Stimulated activated memory B cell treated with anti-CD40 and anti-IgM and Interleukin-4, amounts not matched to agents 10 μg/mL and 1 μg/mL and 100 μg/mL, for 72 hours (primary cell): ENCODE measurements at regions not wholly inside any gene's neighbourhood (a gene's known extent, or its start where the extent isn't known, plus 50 kb on each side); places are given as distances from the start of the nearest gene placed in this dataset.

Experiments
- ATAC-seq: fragments of 150-1000 bp; cut with Tn5 transposase; 2 replicates; pipeline ENCODE4 v1.10.0; 2021
- H3K27ac Mint-ChIP-seq: one replicate; pipeline ENCODE4 v1.8.0; 2022; ENCODE audit warnings: mild to moderate bottlenecking, mixed read lengths
- H3K27me3 Mint-ChIP-seq: one replicate; pipeline ENCODE4 v1.8.0; 2022; ENCODE audit warnings: mixed read lengths
- H3K36me3 Mint-ChIP-seq: one replicate; pipeline ENCODE4 v1.8.0; 2022; ENCODE audit warnings: mixed read lengths
- H3K4me1 Mint-ChIP-seq: one replicate; pipeline ENCODE4 v1.8.0; 2022; ENCODE audit warnings: mixed read lengths
- H3K4me3 Mint-ChIP-seq: one replicate; pipeline ENCODE4 v1.8.0; 2022; ENCODE audit warnings: mild to moderate bottlenecking, moderate library complexity, mixed read lengths
- H3K9me3 Mint-ChIP-seq: one replicate; pipeline ENCODE4 v1.8.0; 2022; ENCODE audit warnings: mixed read lengths

GRCh38 chr7:1311406-1312135, 78.9 kb downstream of the UNCX start:
- H3K9me3 Mint-ChIP-seq, result peaks cover 4% of the 10 kb centered on the region
- no peak overlapping the region for H3K27ac Mint-ChIP-seq
- no peak overlapping the region for H3K4me3 Mint-ChIP-seq
- no peaks in the 10 kb centered on the region for H3K36me3 Mint-ChIP-seq
- peaks cover 15% of the 10 kb centered on the region for H3K27me3 Mint-ChIP-seq
- ATAC-seq, result no peak
- H3K4me1 Mint-ChIP-seq, result no peaks in the 10 kb centered on the region

- Mint-ChIP-seq H3K27me3 (peaks cover 11% of the 10 kb centered on the region), H3K4me3 (no peak overlapping the region), H3K4me1 (no peaks in the 10 kb centered on the region), H3K27ac (no peak overlapping the region), H3K9me3 (peaks cover 2% of the 10 kb centered on the region), H3K36me3 (no peaks in the 10 kb centered on the region)
- peak; percentile 29 for ATAC-seq
These were observed 79.7 kb downstream of the UNCX start for GRCh38 chr7:1312136-1313070.

- Mint-ChIP-seq H3K9me3 (no peaks in the 10 kb centered on the region), H3K36me3 (no peaks in the 10 kb centered on the region), H3K4me1 (no peaks in the 10 kb centered on the region), H3K4me3 (no peak overlapping the region), H3K27me3 (peaks cover 11% of the 10 kb centered on the region), H3K27ac (no peak overlapping the region)
- no peak for ATAC-seq
These were observed 80.9 kb downstream of the UNCX start for GRCh38 chr7:1313613-1314012.

- Mint-ChIP-seq H3K36me3 (no peaks in the 10 kb centered on the region), H3K4me1 (no peaks in the 10 kb centered on the region), H3K27me3 (peaks cover 11% of the 10 kb centered on the region), H3K27ac (no peak overlapping the region), H3K9me3 (peaks cover 3% of the 10 kb centered on the region), H3K4me3 (no peak overlapping the region)
- ATAC-seq, result no peak
These were observed 81.6 kb downstream of the UNCX start for GRCh38 chr7:1314021-1314907.

GRCh38 chr7:1314908-1315450, 82.3 kb downstream of the UNCX start:
- no peak overlapping the region for H3K4me3 Mint-ChIP-seq
- H3K27me3 Mint-ChIP-seq, result peaks cover 11% of the 10 kb centered on the region
- ATAC-seq, result no peak
- no peaks in the 10 kb centered on the region for H3K4me1 Mint-ChIP-seq
- H3K27ac Mint-ChIP-seq, result no peak overlapping the region
- H3K9me3 Mint-ChIP-seq, result peaks cover 3% of the 10 kb centered on the region
- no peaks in the 10 kb centered on the region for H3K36me3 Mint-ChIP-seq

- Mint-ChIP-seq H3K36me3 (no peaks in the 10 kb centered on the region), H3K9me3 (peaks cover 3% of the 10 kb centered on the region), H3K4me3 (no peak overlapping the region), H3K27ac (no peak overlapping the region), H3K4me1 (no peaks in the 10 kb centered on the region), H3K27me3 (peaks cover 11% of the 10 kb centered on the region)
- ATAC-seq, result no peak
These were observed 83.4 kb downstream of the UNCX start for GRCh38 chr7:1316086-1316485.

GRCh38 chr7:1317646-1318045, 85.0 kb downstream of the UNCX start:
- H3K27me3 Mint-ChIP-seq, result peaks cover 11% of the 10 kb centered on the region
- peaks cover 3% of the 10 kb centered on the region for H3K9me3 Mint-ChIP-seq
- no peak for ATAC-seq
- H3K36me3 Mint-ChIP-seq, result no peaks in the 10 kb centered on the region
- H3K4me1 Mint-ChIP-seq, result no peaks in the 10 kb centered on the region
- no peak overlapping the region for H3K4me3 Mint-ChIP-seq
- no peak overlapping the region for H3K27ac Mint-ChIP-seq

GRCh38 chr7:1318051-1318450, 85.4 kb downstream of the UNCX start:
- Mint-ChIP-seq H3K4me3 (no peak overlapping the region), H3K9me3 (peaks cover 3% of the 10 kb centered on the region), H3K27me3 (peaks cover 14% of the 10 kb centered on the region), H3K27ac (no peak overlapping the region), H3K4me1 (no peaks in the 10 kb centered on the region), H3K36me3 (no peaks in the 10 kb centered on the region)
- no peak for ATAC-seq

GRCh38 chr7:1318661-1319060, 86.0 kb downstream of the UNCX start:
- Mint-ChIP-seq H3K36me3 (no peaks in the 10 kb centered on the region), H3K27ac (no peak overlapping the region), H3K9me3 (peaks cover 3% of the 10 kb centered on the region), H3K27me3 (peaks cover 20% of the 10 kb centered on the region), H3K4me3 (no peak overlapping the region), H3K4me1 (no peaks in the 10 kb centered on the region)
- ATAC-seq, result no peak

GRCh38 chr7:1320616-1321240, 88.1 kb downstream of the UNCX start:
- H3K9me3 Mint-ChIP-seq, result peaks cover 3% of the 10 kb centered on the region
- peaks cover 35% of the 10 kb centered on the region for H3K27me3 Mint-ChIP-seq
- no peak for ATAC-seq
- H3K4me1 Mint-ChIP-seq, result no peaks in the 10 kb centered on the region
- no peak overlapping the region for H3K4me3 Mint-ChIP-seq
- H3K36me3 Mint-ChIP-seq, result no peaks in the 10 kb centered on the region
- no peak overlapping the region for H3K27ac Mint-ChIP-seq

- no peaks in the 10 kb centered on the region for H3K4me1 Mint-ChIP-seq
These were observed 89.0 kb downstream of the UNCX start for GRCh38 chr7:1321411-1322239.

GRCh38 chr7:1322240-1323110, 89.8 kb downstream of the UNCX start:
- ATAC-seq, result no peak
- no peak overlapping the region for H3K27ac Mint-ChIP-seq
- H3K9me3 Mint-ChIP-seq, result peaks cover 3% of the 10 kb centered on the region
- no peaks in the 10 kb centered on the region for H3K4me1 Mint-ChIP-seq
- no peak overlapping the region for H3K4me3 Mint-ChIP-seq
- H3K27me3 Mint-ChIP-seq, result peaks cover 38% of the 10 kb centered on the region
- no peaks in the 10 kb centered on the region for H3K36me3 Mint-ChIP-seq

More at GRCh38 chr7:1321411-1322239, 89.0 kb downstream of the UNCX start:
- Mint-ChIP-seq H3K9me3 (peaks cover 3% of the 10 kb centered on the region), H3K27me3 (peaks cover 34% of the 10 kb centered on the region), H3K4me3 (no peak overlapping the region), H3K36me3 (no peaks in the 10 kb centered on the region), H3K27ac (no peak overlapping the region)
- ATAC-seq, result no peak
